Fibroblast of upper back skin (primary cell): ENCODE measurements at regions not wholly inside any gene's neighbourhood (a gene's known extent, or its start where the extent isn't known, plus 50 kb on each side); places are given as distances from the start of the nearest gene placed in this dataset.
A peak's percentile ranks its signal among the peaks of the same experiment; 100 is the strongest.
"Not testable (repeated sequence)": the region's sequence is repeated elsewhere in the genome, so short reads cannot be mapped to it uniquely, and the experiment has no call there.

Source experiments
- DNase-seq: peaks from one replicate; pipeline ENCODE4 v3.0.0-alpha.2; 2013

- peak; percentile 49 for DNase-seq
Measured at GRCh38 chr13:83085186-83085900, 796.9 kb downstream of the SLITRK1 start.

- no peak for DNase-seq
Measured at GRCh38 chr13:83077499-83077898, 804.8 kb downstream of the SLITRK1 start.

GRCh38 chr13:83073930-83074329 lies 808.3 kb downstream of the SLITRK1 start:
- DNase-seq = peak; percentile 56

- DNase-seq = peak; percentile 76
Measured at GRCh38 chr13:83065108-83065507, 817.2 kb downstream of the SLITRK1 start.

GRCh38 chr13:83057119-83057518 lies 825.2 kb downstream of the SLITRK1 start:
- peak; percentile 30 for DNase-seq

GRCh38 chr13:83056269-83056668 lies 826.0 kb downstream of the SLITRK1 start:
- no peak for DNase-seq

- DNase-seq = peak; percentile 16
Measured at GRCh38 chr13:83048419-83048818, 833.9 kb downstream of the SLITRK1 start.

GRCh38 chr13:83024955-83025594 lies 857.2 kb downstream of the SLITRK1 start:
- no peak for DNase-seq

- DNase-seq = no peak
Measured at GRCh38 chr13:83024232-83024631, 858.0 kb downstream of the SLITRK1 start.

- DNase-seq = no peak
Measured at GRCh38 chr13:83019986-83020385, 862.3 kb downstream of the SLITRK1 start.

GRCh38 chr13:83009987-83010386 lies 872.3 kb downstream of the SLITRK1 start:
- no peak for DNase-seq

GRCh38 chr13:83008212-83008929 lies 873.9 kb downstream of the SLITRK1 start:
- no peak for DNase-seq

GRCh38 chr13:83007226-83007625 lies 875.0 kb downstream of the SLITRK1 start:
- no peak for DNase-seq

- DNase-seq = no peak
Measured at GRCh38 chr13:83003185-83003584, 879.1 kb downstream of the SLITRK1 start.

- no peak for DNase-seq
Measured at GRCh38 chr13:82993417-82993816, 888.9 kb downstream of the SLITRK1 start.

- DNase-seq = no peak
Measured at GRCh38 chr13:82976499-82976898, 905.8 kb downstream of the SLITRK1 start.

GRCh38 chr13:82963226-82964099 lies 918.8 kb downstream of the SLITRK1 start:
- DNase-seq = peak; percentile 30

GRCh38 chr13:82962397-82962796 lies 919.9 kb downstream of the SLITRK1 start:
- DNase-seq = no peak

- DNase-seq = no peak
Measured at GRCh38 chr13:82961757-82962156, 920.5 kb downstream of the SLITRK1 start.

GRCh38 chr13:82952336-82952735 lies 929.9 kb downstream of the SLITRK1 start:
- DNase-seq = not testable (repeated sequence)

- no peak for DNase-seq
Measured at GRCh38 chr13:82947683-82948082, 934.6 kb downstream of the SLITRK1 start.

- DNase-seq = peak; percentile 43
Measured at GRCh38 chr13:82947191-82947621, 935.1 kb downstream of the SLITRK1 start.

- no peak for DNase-seq
Measured at GRCh38 chr13:82938644-82939043, 943.6 kb downstream of the SLITRK1 start.
